OCI-LY3 (cell line): ENCODE measurements at regions not wholly inside any gene's neighbourhood (a gene's known extent, or its start where the extent isn't known, plus 50 kb on each side); places are given as distances from the start of the nearest gene placed in this dataset.

ENCODE experiments used
- CTCF ChIP-seq: fragments of 200-600, 300-600 bp; sonication (generic); IDR thresholded peaks from 2 replicates; pipeline ENCODE4 v1.5.1; 2014; ENCODE audit warnings: antibody characterized with exemption, low read length, low read depth
- EZH2phosphoT487 ChIP-seq: fragments of 200-600 bp; shearing (Covaris generic); IDR thresholded peaks from 2 replicates; pipeline ENCODE4 v1.6.1; 2018; ENCODE audit warnings: antibody characterized with exemption, mixed run types, low read depth

GRCh38 chr10:4398602-4399001 lies 427.4 kb upstream of the AKR1E2 start:
- TF ChIP-seq CTCF = no peak
- no peak for TF ChIP-seq EZH2phosphoT487
